WTC11 (cell line): ENCODE measurements at regions not wholly inside any gene's neighbourhood (a gene's known extent, or its start where the extent isn't known, plus 50 kb on each side); places are given as distances from the start of the nearest gene placed in this dataset.

ENCODE experiments used
- FOXK1 ChIP-seq: sonication (generic); formaldehyde crosslinking; IDR thresholded peaks from 2 replicates; pipeline ENCODE4 v1.8.0; 2022; ENCODE audit warnings: mild to moderate bottlenecking, moderate library complexity, missing genetic modification reagents
- HMGA2 ChIP-seq: fragments of 250-450 bp; sonication (Bioruptor Pico); IDR thresholded peaks from 2 replicates; pipeline ENCODE4 v1.4.0; 2021; ENCODE audit warnings: mild to moderate bottlenecking, moderate library complexity
- JUN ChIP-seq: sonication (generic); formaldehyde crosslinking; IDR thresholded peaks from 2 replicates; pipeline ENCODE4 v1.8.0; 2023; ENCODE audit warnings: mild to moderate bottlenecking, missing genetic modification reagents
- MAX ChIP-seq: sonication (generic); formaldehyde crosslinking; IDR thresholded peaks from 2 replicates; pipeline ENCODE4 v1.8.0; 2022; ENCODE audit warnings: mild to moderate bottlenecking, missing genetic modification reagents
- SP1 ChIP-seq: sonication (generic); formaldehyde crosslinking; conservative IDR thresholded peaks from 2 replicates; pipeline ENCODE4 v1.8.1; 2022; ENCODE audit warnings: missing genetic modification reagents
- TP53 ChIP-seq: sonication (generic); formaldehyde crosslinking; IDR thresholded peaks from 2 replicates; pipeline ENCODE4 v1.8.1; 2023; ENCODE audit warnings: mild to moderate bottlenecking, missing genetic modification reagents
- ZBTB21 ChIP-seq: sonication (generic); formaldehyde crosslinking; IDR thresholded peaks from 2 replicates; pipeline ENCODE4 v1.8.1; 2023; ENCODE audit warnings: mild to moderate bottlenecking, missing genetic modification reagents, borderline replicate concordance
- TF ChIP-seq, protein P1 (sequence below): fragments of 200-600 bp; IDR thresholded peaks from 2 replicates; pipeline ENCODE4 v1.8.0; 2022; ENCODE audit warnings: antibody characterized with exemption
- TF ChIP-seq, protein P2 (sequence below): sonication (generic); formaldehyde crosslinking; IDR thresholded peaks from 2 replicates; pipeline ENCODE4 v1.8.1; 2023; ENCODE audit warnings: mild to moderate bottlenecking, missing genetic modification reagents
- TF ChIP-seq, protein P3 (sequence below): sonication (generic); formaldehyde crosslinking; IDR thresholded peaks from 2 replicates; pipeline ENCODE4 v1.8.0; 2022; ENCODE audit warnings: mild to moderate bottlenecking, missing genetic modification reagents

GRCh38 chr14:30299915-30300314 is 259.0 kb upstream of the G2E3 start:
- TF ChIP-seq, protein P1, sequence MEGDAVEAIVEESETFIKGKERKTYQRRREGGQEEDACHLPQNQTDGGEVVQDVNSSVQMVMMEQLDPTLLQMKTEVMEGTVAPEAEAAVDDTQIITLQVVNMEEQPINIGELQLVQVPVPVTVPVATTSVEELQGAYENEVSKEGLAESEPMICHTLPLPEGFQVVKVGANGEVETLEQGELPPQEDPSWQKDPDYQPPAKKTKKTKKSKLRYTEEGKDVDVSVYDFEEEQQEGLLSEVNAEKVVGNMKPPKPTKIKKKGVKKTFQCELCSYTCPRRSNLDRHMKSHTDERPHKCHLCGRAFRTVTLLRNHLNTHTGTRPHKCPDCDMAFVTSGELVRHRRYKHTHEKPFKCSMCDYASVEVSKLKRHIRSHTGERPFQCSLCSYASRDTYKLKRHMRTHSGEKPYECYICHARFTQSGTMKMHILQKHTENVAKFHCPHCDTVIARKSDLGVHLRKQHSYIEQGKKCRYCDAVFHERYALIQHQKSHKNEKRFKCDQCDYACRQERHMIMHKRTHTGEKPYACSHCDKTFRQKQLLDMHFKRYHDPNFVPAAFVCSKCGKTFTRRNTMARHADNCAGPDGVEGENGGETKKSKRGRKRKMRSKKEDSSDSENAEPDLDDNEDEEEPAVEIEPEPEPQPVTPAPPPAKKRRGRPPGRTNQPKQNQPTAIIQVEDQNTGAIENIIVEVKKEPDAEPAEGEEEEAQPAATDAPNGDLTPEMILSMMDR = no peak
- TF ChIP-seq TP53 (CRISPR knock-in tag) = no peak
- TF ChIP-seq HMGA2 (CRISPR knock-in tag) = no peak
- TF ChIP-seq ZBTB21 (CRISPR knock-in tag) = no peak
- TF ChIP-seq, protein P2, sequence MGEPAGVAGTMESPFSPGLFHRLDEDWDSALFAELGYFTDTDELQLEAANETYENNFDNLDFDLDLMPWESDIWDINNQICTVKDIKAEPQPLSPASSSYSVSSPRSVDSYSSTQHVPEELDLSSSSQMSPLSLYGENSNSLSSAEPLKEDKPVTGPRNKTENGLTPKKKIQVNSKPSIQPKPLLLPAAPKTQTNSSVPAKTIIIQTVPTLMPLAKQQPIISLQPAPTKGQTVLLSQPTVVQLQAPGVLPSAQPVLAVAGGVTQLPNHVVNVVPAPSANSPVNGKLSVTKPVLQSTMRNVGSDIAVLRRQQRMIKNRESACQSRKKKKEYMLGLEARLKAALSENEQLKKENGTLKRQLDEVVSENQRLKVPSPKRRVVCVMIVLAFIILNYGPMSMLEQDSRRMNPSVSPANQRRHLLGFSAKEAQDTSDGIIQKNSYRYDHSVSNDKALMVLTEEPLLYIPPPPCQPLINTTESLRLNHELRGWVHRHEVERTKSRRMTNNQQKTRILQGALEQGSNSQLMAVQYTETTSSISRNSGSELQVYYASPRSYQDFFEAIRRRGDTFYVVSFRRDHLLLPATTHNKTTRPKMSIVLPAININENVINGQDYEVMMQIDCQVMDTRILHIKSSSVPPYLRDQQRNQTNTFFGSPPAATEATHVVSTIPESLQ (CRISPR knock-in tag) = no peak
- TF ChIP-seq FOXK1 = no peak
- TF ChIP-seq SP1 (CRISPR knock-in tag) = no peak
- no peak for TF ChIP-seq MAX (CRISPR knock-in tag)
- TF ChIP-seq, protein P3, sequence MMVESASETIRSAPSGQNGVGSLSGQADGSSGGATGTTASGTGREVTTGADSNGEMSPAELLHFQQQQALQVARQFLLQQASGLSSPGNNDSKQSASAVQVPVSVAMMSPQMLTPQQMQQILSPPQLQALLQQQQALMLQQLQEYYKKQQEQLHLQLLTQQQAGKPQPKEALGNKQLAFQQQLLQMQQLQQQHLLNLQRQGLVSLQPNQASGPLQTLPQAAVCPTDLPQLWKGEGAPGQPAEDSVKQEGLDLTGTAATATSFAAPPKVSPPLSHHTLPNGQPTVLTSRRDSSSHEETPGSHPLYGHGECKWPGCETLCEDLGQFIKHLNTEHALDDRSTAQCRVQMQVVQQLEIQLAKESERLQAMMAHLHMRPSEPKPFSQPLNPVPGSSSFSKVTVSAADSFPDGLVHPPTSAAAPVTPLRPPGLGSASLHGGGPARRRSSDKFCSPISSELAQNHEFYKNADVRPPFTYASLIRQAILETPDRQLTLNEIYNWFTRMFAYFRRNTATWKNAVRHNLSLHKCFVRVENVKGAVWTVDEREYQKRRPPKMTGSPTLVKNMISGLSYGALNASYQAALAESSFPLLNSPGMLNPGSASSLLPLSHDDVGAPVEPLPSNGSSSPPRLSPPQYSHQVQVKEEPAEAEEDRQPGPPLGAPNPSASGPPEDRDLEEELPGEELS (CRISPR knock-in tag) = no peak
- TF ChIP-seq JUN (CRISPR knock-in tag) = no peak
